NOMO-1 treated with dmso at 0.1 percent for 144 hours (cell line): ENCODE measurements at regions not wholly inside any gene's neighbourhood (a gene's known extent, or its start where the extent isn't known, plus 50 kb on each side); places are given as distances from the start of the nearest gene placed in this dataset.

Source experiments
- DNase-seq: peaks from one replicate; lab custom pipeline; 2025; ENCODE audit not compliant: unreplicated experiment; lab: John Stamatoyannopoulos, UW

DNA sequence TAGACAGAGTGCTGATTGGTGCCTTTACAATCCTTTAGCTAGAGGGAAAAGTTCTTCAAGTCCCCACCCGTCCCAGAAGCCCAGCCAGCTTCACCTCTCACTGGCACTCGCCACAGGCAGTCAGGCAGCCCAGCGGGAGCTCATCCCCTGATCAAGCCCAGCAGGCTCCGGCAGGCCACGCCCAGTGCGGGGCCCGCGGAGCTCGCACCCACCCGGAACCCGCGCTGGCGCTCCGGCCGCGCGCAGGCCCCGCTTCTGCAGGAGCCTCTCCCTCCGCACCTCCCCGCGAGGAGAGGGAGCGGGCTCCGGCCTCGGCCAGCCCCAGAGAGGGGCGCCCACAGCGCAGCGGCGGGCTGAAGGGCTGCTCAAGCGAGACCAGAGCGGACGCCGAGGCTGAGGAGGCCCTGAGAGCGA lies 202.4 kb upstream of the PDGFD start:
- DNase-seq = no peak

DNA sequence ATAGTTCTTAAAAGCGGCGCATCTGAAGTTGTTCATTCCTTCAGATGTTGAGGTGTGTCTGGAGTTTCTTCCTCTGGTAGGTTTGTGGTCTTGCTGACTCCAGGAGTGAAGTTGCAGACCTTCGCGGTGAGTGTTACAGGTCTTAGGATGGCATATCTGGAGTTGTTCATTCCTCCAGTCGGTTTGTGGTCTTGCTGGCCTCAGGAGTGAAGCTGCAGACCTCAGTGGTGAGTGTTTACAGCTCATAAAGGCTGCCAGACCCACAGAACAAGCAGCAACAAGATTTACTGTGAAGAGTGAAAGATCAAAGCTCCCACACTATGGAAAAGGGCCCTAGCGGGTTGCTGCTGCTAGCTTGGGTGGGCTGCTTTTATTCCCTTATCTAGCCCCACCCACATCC lies 201.7 kb upstream of the PDGFD start:
- no peak for DNase-seq

DNA sequence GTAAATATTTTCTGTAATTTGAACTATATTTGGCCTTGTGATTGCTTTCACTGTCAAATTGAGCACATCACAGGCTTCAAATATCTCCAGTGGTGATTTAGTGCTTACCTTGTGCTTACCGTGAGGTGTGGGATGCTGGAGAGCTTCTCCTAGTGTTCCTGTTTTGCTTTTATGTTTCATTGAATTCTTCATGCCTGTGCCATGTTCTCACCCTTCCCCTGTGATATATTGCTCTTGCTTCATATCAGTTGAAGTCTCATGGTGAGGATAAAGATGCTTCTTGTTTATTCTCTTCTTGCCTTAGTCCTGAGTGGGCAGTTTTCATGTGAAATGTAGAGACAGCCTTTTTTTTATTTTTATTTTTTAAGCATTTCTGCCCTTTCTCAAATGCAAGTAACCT lies 198.0 kb upstream of the PDGFD start:
- no peak for DNase-seq

DNA sequence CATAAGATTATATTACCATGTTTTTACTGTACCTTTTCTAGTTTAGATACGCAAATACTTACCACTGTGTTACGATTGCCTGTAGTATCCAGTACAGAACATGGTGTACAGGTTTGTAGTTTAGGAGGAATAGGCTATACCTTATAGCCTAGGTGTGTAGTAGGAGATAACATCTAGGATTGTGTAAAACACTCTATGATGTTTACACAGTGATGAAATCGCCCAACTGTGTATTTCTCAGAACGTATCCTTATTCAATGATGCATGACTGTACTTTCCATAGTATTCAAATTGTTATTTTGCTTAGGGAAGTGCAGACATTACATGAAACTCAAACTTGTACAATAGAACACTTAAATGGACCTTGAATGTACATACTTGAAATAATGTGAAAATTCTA lies 188.1 kb upstream of the PDGFD start:
- no peak for DNase-seq

DNA sequence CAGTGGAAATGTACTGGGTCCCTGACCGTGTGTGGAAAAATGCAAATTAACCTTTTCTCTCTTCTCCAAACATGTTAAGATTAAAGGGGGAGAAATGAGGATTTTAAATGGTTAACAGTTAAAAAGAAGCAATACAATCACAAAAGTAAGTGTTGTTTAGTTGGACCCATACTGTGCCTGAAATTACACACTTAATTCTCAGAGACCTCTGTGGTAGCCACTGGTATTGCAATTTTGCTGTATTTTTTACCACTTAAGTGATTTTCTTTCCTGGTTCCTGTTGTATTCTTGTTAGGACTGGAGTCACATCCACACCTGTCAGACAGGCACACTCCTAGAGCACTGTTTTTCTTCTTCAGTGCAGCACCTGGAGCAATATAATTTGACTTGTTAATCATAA lies 179.6 kb upstream of the PDGFD start:
- no peak for DNase-seq

DNA sequence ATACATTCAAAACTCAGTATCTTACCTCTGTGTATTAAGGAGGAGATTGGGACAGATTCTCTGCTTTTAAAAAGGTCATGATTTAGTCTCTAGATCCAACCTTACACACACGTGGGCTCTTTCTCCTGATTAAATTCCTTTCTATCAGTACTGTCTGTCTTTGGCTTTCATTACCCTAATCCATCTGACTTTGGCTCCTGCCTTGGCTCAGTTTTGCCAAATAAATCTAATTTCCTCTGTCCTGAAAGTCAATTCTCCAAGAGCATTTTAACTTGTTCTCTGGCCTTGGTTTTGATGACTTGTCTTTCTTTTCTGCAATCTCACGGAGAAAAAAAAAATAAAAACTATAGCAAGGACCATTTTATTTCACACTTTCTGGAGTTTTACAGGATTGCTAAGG lies 176.6 kb upstream of the PDGFD start:
- no peak for DNase-seq

DNA sequence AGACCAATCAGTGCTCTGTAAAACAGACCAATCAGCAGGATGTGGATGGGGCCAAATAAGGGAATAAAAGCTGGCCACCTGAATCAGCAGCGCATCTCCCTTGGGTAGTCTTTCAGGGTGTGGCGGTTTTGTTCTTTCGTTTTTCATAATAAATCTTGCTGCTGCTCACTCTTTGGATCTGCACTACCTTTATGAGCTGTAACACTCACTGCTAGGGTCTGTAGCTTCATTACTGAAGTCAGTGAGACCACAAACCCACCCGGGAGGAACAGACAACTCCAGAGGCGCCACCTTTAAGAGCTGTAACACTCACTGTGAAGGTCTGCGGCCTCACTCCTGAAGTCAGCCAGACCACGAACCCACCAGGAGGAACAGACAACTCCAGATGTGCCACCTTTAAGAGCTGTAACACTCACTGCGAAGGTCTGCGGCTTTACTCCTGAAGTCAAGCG lies 175.5 kb upstream of the PDGFD start:
- DNase-seq = no peak

DNA sequence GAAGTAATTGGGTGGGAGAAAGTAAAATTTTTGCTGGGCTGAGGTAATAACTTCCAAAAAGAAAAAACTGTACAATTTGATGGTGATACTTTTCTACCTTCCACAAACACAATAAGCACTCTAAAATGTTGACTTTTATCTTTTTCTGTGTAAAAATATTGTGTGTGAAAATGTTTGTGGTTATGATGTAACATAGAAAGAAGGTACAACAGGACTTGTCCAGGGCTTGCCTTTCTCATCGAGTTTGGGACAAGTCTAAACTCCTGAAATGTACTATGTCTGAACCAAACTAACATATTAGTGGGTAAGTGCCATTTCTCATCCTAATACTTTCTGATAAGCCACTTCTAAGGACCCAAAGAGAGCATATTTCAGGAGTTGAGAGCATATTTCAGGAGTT lies 174.2 kb upstream of the PDGFD start:
- DNase-seq = no peak

DNA sequence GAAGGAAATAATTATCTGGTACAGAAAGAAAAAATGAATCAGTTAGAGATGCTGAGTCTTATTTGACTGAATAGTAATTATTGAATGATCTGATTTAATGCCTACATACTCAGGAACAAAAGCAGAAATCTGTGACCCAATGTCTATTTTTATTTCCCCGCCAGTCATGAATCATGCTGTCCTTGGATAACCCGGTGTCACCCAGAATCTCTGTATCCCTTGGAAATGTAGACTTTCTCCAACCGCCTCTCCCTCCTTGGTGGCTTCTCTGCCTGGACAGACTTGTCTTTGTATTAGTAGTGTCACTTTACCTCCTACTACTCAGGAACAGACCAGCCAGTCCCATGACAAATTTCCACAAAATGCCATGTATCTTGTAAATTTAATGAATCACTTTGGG lies 173.3 kb upstream of the PDGFD start:
- no peak for DNase-seq

DNA sequence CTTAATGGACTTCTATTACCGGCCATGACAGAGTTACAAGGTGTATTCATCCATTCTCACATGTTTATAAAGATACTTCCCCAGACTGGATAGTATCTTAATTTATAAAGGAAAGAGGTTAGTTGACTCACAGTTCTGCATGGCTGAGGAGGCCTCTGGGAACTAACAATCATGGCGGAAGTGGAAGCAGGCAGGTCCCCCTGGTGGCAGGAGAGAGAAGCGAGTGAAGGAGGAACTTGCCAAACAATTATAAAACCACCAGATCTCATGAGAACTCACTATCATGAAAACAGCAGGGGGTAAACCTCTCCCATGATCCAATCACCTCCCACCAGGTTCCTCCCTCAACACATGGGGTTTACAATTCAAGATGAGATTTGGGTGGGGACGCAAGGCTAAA lies 170.0 kb upstream of the PDGFD start:
- no peak for DNase-seq

DNA sequence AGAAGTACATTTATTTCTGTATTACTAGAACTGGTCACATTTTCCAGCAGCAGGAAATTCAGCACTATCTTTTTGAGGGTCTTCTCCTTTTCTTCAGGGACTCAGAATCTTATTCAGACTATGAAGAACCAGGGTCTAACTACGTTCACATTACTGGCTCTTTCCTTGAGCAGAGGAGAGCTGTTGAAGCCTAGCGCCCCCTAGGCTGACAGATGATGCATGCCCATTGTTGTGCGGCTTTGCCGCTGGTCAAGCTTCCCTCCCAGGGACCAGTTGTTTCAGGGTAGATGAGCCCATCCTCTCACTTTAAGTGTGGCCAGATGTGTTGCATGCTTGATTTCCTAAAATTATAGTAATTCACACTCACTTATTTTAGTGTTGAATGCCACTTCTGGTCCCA lies 168.2 kb upstream of the PDGFD start:
- no peak for DNase-seq

DNA sequence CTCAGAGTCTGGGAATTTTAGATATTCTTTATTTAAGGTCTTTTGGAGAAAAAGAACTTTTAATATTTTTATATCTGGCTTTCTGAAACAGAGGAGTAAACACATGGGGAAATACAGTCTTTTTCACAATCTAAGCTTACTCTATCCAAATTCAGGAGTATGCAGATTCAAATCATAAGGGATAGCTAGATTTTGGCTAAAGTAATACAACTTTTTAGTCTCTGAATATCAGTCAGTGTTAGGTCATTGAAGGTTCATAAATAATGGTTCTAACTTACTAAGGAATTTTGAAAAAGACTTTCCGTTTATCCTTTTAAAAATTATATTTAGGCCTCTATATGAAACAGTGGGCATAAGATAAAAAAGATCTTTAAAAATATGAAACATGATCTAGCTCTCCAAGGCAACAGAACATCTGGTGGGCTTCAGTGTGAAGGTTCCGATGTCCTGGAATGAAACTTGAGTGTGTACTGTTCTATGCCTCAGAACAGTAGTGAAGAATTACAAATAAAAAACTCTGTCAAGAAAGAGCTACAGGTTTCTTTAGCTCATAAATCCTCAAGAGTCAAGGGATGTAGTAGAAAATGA lies 165.2 kb upstream of the PDGFD start:
- no peak for DNase-seq

DNA sequence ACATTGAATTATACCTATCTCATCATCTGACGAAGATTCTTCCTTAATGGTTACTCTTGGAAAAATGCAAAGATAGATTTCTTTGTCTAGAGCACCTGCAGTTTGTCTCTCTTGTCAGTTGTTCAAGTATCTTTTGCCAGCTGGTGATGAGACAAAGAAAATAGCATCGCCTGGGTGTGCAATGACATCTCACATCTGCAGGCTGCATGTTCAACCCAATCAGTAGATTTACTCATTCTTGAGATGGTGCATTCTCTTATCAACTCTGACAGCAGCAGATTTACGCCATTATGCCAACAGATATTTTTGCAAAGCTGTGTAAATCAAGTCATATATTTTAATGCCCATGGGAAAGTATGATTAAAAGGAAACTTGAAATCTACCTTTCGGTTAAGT lies 164.6 kb upstream of the PDGFD start:
- no peak for DNase-seq

DNA sequence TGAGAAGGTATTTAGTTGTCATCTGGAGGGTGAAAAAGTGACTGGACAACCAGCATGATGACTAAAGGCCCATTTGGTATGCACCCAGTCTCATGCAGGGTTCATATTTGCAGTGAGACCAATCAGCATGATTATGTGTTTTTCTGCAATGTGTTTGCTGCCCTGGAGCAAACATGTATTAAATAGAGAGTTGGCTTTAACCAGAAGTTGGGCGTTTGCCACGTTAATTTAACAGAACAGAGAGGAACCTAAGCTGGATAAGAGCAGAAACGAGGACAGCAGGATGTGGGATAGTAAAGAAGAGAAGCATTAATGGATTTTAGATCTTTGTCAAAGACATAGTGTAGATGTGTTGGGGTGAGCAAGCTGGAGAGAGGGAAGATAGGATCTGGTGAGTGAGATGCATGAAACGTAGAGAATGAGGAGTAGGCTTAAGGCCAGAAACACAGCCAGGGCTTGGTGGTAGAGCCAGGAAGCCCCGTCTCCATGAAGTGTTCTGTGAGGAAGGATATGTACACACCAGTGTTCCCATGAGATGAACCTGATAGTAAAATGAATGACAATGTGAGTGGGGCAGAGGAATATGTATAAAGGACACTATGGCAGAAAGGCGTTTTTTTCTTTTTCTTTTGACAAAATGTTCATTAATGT lies 164.0 kb upstream of the PDGFD start:
- no peak for DNase-seq

DNA sequence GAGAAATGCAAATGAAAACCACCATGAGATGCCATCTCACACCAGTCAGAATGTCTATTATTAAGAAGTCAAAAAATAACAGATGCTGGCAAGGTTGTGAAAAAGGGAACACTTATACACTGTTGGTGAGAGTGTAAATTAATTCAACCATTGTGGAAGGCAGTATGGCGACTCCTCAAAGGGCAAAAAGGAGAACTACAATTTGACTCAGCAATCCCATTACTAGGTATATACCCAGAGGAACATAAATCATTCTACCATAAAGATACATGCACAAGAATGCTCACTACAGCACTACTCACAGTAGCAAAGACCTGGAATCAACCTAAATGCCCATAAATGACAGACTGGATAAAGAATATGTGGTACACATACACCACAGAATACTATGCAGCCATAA lies 161.1 kb upstream of the PDGFD start:
- DNase-seq = no peak

DNA sequence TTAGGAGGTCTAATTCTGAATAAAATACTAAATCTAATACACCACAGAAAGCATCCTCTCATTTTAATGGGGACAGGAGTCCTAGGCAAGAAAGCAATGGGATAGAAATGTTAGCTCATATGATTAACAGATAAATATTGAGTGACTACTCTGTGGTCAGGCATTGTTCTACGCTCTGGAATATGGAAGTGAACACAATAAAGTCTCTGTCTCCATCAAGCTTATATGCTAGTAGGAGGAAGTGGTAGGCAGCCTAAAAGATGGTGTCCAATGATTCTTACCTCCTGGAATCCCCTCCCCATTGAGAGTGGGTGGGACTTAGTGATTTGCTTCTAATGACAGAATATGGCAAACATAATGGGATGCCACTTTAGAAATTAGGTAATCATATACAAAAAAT lies 160.3 kb upstream of the PDGFD start:
- DNase-seq = no peak

DNA sequence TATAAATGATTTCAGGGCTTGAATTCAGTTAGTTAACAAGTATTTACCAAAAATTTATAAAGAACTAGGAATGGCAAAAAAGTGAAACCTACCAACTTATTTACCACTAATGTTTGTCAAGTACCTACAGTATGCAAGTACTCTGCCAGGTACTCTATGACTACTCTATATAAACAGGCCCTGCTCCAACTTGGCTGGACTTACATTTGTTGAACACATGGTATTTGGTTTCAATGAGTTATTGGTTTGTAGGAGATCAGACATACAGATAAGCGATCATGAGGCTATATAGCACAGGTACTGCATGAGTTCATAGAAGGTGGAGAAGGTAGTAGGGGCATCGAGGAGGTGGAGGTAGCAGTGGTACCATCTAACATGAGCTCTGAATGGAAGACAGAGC lies 159.9 kb upstream of the PDGFD start:
- no peak for DNase-seq

DNA sequence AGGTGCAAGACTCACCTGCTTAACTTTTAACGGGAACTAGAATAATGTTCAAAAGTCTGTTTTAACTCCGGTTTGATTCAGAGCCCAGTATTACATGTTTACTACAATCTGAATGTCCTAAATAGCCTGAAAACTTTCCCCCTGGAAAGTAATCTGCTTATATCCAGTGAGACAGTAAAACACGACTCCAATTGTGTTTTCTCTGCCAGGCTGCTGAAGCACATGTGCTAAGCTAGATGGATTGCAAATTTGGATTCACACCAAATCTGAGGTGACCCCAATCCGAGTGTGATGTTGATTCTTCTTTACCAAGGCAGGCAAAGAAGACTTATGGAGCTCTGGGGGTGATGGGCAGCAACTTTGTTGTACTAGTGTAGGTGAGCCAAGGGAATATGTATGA lies 158.7 kb upstream of the PDGFD start:
- DNase-seq = no peak

DNA sequence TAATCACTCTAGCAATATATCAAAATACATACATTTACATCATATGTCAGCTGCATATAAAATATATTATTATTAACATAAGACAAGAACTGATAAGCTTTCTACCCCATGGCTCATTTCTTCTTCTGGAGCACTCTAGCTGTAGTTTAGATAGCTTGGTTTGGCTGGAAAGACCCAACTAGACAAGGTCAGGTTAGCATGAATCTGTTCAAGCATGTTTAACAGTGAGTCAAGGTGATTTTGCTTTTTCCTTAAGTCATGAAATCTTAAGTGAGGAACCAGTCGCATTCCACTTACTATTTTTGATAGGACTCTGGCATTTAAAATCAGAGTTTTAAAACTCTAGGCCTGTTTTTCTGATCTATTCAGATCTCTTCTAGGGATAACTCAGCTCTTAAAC lies 157.0 kb upstream of the PDGFD start:
- no peak for DNase-seq

DNA sequence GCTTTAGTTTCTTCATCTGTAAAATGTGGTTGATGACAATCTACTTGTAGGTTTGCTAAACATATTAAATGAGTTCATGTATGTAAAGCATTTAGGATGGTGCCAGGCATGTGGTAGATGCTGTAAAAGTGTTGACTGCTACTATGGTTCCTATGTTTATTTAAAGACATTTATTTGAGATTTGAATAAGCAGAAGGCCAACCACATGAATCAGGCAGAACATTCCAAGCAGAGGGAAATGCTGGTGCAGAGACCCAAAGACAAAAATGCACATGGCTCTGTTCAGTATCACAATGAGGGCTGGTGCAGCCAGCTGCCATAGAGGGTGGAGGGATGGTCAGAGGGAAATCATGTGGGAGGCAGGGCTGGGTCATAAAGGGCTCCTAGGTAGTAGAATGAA lies 156.2 kb upstream of the PDGFD start:
- DNase-seq = no peak

DNA sequence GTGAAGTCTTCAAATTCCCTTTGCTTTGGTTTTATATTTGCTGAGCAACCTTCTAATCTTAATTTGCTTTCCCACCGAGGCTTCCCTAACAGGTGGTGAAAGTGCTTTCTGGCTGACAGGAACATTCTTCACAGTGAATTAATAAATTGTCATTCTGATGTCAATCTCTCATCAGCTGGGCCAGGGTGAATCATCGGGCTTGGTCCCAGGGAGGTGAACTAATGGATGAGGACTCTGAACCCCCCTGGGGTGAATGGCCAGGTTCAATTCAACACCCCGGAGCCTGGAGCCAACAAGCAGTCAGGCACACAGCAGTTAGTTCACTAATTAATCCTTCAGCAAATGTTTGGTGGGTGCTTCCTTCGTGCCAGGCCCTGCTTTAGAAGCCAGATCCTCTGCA lies 155.4 kb upstream of the PDGFD start:
- no peak for DNase-seq

DNA sequence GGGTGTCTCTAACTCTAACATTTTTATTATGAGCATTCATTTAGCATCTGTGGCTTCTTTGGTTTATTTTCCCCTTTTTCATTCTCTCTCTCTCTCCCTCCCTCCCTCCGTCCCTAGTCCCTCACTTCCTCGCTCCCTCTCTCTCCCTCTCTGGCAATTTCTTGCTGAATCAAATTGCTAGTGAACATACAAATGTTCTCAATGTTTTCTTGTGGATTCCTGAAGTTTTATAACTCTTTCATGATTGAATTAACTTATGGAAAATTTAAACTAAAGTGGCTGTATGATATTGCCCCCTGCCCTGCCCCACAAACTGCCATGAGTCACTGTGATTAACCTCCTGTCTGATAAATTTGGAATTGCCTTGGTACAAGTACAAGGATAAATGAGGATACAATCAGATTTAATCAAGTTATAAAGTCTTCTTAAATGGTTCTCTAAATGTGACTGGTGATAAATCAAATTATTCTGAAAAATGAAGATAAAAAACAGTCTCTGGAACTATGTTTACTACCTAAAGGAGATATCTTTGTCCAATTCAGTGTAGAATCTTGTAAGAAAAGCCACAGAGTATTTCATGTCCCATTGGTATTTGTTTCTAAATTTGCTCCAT lies 143.0 kb upstream of the PDGFD start:
- DNase-seq = no peak

DNA sequence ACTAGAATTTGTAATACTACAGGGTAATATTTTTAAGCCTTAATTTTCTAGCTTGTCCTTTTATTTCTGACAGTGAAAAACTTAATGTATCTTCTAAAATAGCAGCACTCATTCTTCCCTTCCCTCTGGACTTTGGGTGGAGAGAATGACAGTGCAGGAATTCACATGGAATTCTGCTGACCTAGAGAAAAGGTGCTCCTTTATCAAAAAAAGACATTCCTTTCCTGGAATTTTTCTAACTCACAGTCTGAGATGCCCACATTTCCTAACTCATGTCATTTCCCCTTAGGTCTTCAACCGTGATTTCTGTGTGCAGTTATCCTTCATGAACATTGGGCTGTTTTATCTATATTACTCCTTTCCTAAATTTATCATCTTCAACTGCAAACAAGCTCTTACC lies 137.8 kb upstream of the PDGFD start:
- no peak for DNase-seq
